ENCODE measurements at regions not wholly inside any gene's neighbourhood (a gene's known extent, or its start where the extent isn't known, plus 50 kb on each side); places are given as distances from the start of the nearest gene placed in this dataset.

GRCh38 chr4:134024251-134024650 is 177.3 kb downstream of the PABPC4L start:
- H3K18ac ChIP-seq (ENCODE audit: low read depth, low read length): no peak overlapping the region
- no peak overlapping the region for H3K4ac ChIP-seq (ENCODE audit: low read depth, low read length)
- intact Hi-C loops (cut with micrococcal nuclease): no loop called here
- no peaks in the 10 kb centered on the region for H4K20me1 ChIP-seq (ENCODE audit: insufficient read depth, low read length)
- H4K5ac ChIP-seq (ENCODE audit: low read depth, low read length): no peak overlapping the region
- H3K4me1 ChIP-seq (ENCODE audit: control insufficient read depth, insufficient read depth, low read length): no peaks in the 10 kb centered on the region
- no peak overlapping the region for H4K8ac ChIP-seq (ENCODE audit: low read depth in 2 of 2, low read length in 2 of 2)
- no peak overlapping the region for H3K9ac ChIP-seq (ENCODE audit: low read depth, low read length)
- H3K23ac ChIP-seq (ENCODE audit: low read depth, low read length): no peak overlapping the region
- TF ChIP-seq FOS (IDR thresholded peaks at IDR 0.05; ENCODE audit: low read depth, low read length) (no peak), NFE2L2 (IDR thresholded peaks at IDR 0.05; ENCODE audit: low read depth, low read length) (no peak), CHD1 (IDR thresholded peaks at IDR 0.05; ENCODE audit: low read depth, low read length) (no peak), POLR2A (IDR thresholded peaks at IDR 0.05; ENCODE audit: low read depth, low read length) (no peak), MAFK (IDR thresholded peaks at IDR 0.05; ENCODE audit: low read depth, low read length) (no peak), USF2 (IDR thresholded peaks at IDR 0.05; ENCODE audit: low read depth, low read length) (no peak), CTCF (conservative IDR thresholded peaks at IDR 0.05; ENCODE audit: low read depth, low read length) (no peak; the same call in 1 of the 2 replicates), MXI1 (IDR thresholded peaks at IDR 0.05; ENCODE audit: borderline replicate concordance, low read depth, low read length) (no peak)
- no peak overlapping the region for H3K4me2 ChIP-seq (ENCODE audit: low read depth, low read length)
- H2BK15ac ChIP-seq (ENCODE audit: low read depth, low read length): no peak overlapping the region
- dilution Hi-C loops (cut with HindIII; ENCODE audit: low sequenced_read_pairs, unreplicated experiment): no loop called here
- H2AFZ ChIP-seq (replicated peaks; ENCODE audit: low read length, poor library complexity): no peak overlapping the region
- no peaks in the 10 kb centered on the region; the same call in 1 of the 2 replicates for H3K9me3 ChIP-seq (ENCODE audit: control insufficient read depth, insufficient read depth, low read length)
- in situ Hi-C loops (cut with MboI; ENCODE audit: low sequenced_read_pairs): no loop called here
- H2BK20ac ChIP-seq (ENCODE audit: low read depth, low read length): no peak overlapping the region
- H3K27me3 ChIP-seq (ENCODE audit: control insufficient read depth, insufficient read depth, low read length): no peaks in the 10 kb centered on the region
- CTCF ChIA-PET: interaction anchor here (0.6 kb wide), 1 partner anchor 45 kb away, joined by 3 read pairs; no protein-coding TSS in a partner anchor
- H4K91ac ChIP-seq (ENCODE audit: insufficient read depth, low read depth, low read length): no peak overlapping the region
- POLR2A ChIA-PET (ENCODE audit: unreplicated experiment): no interaction called here
- ATAC-seq (ENCODE audit: low read depth): no peak
- no peak overlapping the region for H3K27ac ChIP-seq (ENCODE audit: insufficient read depth, low read length)
- H3K56ac ChIP-seq (ENCODE audit: extremely low read depth, insufficient read depth, low read length): no peak overlapping the region
- no peak overlapping the region for H2AK5ac ChIP-seq (ENCODE audit: low read depth, low read length)
- no peak for DNase-seq
- no peak overlapping the region for H3K14ac ChIP-seq (replicated peaks; ENCODE audit: low read depth, low read length)
- WGBS, 2 experiments (ENCODE audit: extremely low coverage in 2 of 2, insufficient read length in 1 of 2): no CpG with 5 or more reads among the region's 2 CpGs
- no peak overlapping the region for H2BK120ac ChIP-seq (ENCODE audit: low read depth, low read length)
- H3K4me3 ChIP-seq (ENCODE audit: insufficient read depth, low read depth, low read length): no peak overlapping the region
- H3K79me1 ChIP-seq (ENCODE audit: low read depth in 1 of 2, low read length in 2 of 2): no peaks in the 10 kb centered on the region
- no peak overlapping the region for H2AK9ac ChIP-seq (replicated peaks; ENCODE audit: low read depth, low read length, poor library complexity)
- no peak overlapping the region for H2BK5ac ChIP-seq (ENCODE audit: low read depth, low read length, poor library complexity, severe bottlenecking)
- no TSS peak for BruUV-seq (replicated peaks)
- no peaks in the 10 kb centered on the region for H3K36me3 ChIP-seq (ENCODE audit: control insufficient read depth, insufficient read depth, low read length)
- no peaks in the 10 kb centered on the region for H3K9me1 ChIP-seq (ENCODE audit: insufficient read depth, low read length)

Measured in IMR-90 (cell line).